GM12874 (cell line): ENCODE measurements at regions not wholly inside any gene's neighbourhood (a gene's known extent, or its start where the extent isn't known, plus 50 kb on each side); places are given as distances from the start of the nearest gene placed in this dataset.

Experiments used
- CTCF ChIP-seq: IDR thresholded peaks from 2 replicates; pipeline ENCODE4 v1.5.1; 2011; ENCODE audit warnings: low read depth, mild to moderate bottlenecking, control low read depth, low read length, moderate library complexity; ENCODE audit not compliant: insufficient read depth

GRCh38 chr15:35775471-35775870, 229.5 kb upstream of the DPH6 start:
- no peak for TF ChIP-seq CTCF

- TF ChIP-seq CTCF: no peak
These were observed 231.1 kb upstream of the DPH6 start for GRCh38 chr15:35777061-35777460.

GRCh38 chr15:35783203-35783602, 237.2 kb upstream of the DPH6 start:
- no peak for TF ChIP-seq CTCF

GRCh38 chr15:35784745-35785144, 238.8 kb upstream of the DPH6 start:
- TF ChIP-seq CTCF: no peak

- TF ChIP-seq CTCF: no peak
These were observed 264.0 kb upstream of the DPH6 start for GRCh38 chr15:35810007-35810406.

GRCh38 chr15:35813573-35813972, 267.6 kb upstream of the DPH6 start:
- TF ChIP-seq CTCF: no peak

- no peak for TF ChIP-seq CTCF
These were observed 272.9 kb upstream of the DPH6 start for GRCh38 chr15:35818846-35819245.

- no peak for TF ChIP-seq CTCF
These were observed 276.2 kb upstream of the DPH6 start for GRCh38 chr15:35822153-35822552.
